Neural progenitor cell (in vitro differentiated cells): ENCODE measurements at regions not wholly inside any gene's neighbourhood (a gene's known extent, or its start where the extent isn't known, plus 50 kb on each side); places are given as distances from the start of the nearest gene placed in this dataset.

Source experiments
- EZH2 ChIP-seq: fragments of 200-600 bp; sonication (generic); IDR thresholded peaks from 2 replicates; pipeline ENCODE4 v1.6.1; 2017; ENCODE audit warnings: antibody characterized with exemption, mild to moderate bottlenecking, moderate library complexity
- TF ChIP-seq, protein P1 (sequence below): fragments of 200-600 bp; sonication (generic); IDR thresholded peaks from 2 replicates; pipeline ENCODE4 v1.5.1; 2017; ENCODE audit warnings: antibody characterized with exemption, mild to moderate bottlenecking

DNA sequence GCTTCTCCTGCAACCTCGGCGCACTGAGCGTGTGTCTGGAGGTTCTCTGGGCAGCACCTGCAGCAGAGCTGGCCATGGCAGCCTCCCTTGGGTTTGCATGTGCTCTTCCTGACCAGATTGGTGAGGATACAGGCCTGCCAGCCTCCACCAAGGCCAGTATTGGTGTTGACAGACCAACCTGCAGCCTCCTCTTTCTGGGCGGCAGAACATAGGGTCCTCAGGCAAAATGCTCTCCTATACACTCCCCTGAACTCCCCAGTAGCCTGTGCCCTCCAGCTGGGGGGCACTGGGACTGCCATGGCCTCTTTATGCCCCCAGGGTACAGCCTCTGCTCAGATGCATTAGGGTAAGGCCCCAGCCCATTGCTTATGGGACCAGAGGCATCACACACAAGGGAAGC is 131.9 kb upstream of the SPRED2 start:
- TF ChIP-seq, protein P1, sequence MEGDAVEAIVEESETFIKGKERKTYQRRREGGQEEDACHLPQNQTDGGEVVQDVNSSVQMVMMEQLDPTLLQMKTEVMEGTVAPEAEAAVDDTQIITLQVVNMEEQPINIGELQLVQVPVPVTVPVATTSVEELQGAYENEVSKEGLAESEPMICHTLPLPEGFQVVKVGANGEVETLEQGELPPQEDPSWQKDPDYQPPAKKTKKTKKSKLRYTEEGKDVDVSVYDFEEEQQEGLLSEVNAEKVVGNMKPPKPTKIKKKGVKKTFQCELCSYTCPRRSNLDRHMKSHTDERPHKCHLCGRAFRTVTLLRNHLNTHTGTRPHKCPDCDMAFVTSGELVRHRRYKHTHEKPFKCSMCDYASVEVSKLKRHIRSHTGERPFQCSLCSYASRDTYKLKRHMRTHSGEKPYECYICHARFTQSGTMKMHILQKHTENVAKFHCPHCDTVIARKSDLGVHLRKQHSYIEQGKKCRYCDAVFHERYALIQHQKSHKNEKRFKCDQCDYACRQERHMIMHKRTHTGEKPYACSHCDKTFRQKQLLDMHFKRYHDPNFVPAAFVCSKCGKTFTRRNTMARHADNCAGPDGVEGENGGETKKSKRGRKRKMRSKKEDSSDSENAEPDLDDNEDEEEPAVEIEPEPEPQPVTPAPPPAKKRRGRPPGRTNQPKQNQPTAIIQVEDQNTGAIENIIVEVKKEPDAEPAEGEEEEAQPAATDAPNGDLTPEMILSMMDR = no peak
- no peak for TF ChIP-seq EZH2
